NCI-H82 (cell line): ENCODE measurements at regions not wholly inside any gene's neighbourhood (a gene's known extent, or its start where the extent isn't known, plus 50 kb on each side); places are given as distances from the start of the nearest gene placed in this dataset.
A peak's percentile ranks its signal among the peaks of the same experiment; 100 is the strongest.
"Not testable (repeated sequence)": the region's sequence is repeated elsewhere in the genome, so short reads cannot be mapped to it uniquely, and the experiment has no call there.

ENCODE experiments used
- DNase-seq: peaks from one replicate; lab custom pipeline; 2025; lab: John Stamatoyannopoulos, UW

- DNase-seq, result no peak
Observed at GRCh38 chr2:150266931-150267330, 220.5 kb downstream of the RND3 start.

DNA sequence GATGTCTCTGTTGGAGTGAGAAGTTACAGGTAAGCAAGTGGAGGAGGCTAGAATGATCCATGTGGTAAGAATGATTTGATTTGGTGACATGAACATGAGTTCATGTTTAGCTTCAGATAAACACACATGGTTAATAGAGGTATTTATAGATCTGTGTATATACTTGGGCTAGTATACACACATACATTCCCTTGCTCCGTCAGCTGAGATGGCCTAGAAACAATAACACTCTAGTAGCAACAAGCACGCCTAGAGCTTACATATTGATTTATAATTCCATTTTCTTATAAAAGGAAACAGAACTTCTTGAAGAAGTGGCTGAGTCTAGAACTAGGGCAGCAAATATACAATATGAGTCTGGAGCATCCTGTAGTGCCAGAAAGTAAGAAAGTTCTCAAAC, 223.0 kb downstream of the RND3 start:
- no peak for DNase-seq

DNA sequence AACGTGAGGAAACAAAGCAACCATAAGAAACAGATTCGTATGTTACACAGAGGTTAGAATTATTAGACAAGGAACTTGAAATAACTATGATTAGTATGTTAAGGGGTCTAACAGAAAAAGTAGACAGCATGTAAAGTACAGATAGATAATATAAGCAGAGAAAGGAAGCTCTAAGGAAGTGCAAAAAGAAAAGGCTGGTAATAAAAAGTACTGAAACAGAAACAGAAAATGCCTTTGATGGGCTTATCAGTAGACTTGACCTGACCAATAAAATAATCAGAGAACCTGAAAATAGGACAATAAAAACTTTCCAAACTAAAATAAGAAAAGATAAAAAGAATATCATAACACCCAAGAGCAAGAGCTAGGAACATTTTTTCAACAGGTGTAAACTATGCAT, 225.8 kb downstream of the RND3 start:
- DNase-seq, result no peak

DNA sequence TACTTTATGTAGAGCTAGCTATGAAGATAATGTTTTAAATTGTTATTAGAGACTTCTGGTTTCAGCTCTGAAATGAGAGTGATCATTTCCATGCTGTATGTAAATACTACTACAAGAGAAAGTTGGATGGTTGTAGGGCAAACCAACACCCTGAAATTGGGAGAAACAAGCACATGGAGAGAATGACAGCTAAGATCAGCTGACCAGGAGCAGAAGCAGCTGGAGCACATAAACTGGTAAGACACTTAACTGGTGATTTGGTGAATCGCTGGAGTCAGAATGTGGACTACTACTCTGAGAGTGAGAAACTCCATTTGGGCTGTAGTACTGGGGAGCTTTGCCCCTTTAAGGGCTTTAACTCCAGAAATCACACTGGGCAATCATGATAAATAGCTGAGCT, 226.8 kb downstream of the RND3 start:
- no peak for DNase-seq

GRCh38 chr2:150259746-150260145, 227.7 kb downstream of the RND3 start:
- DNase-seq, result no peak

GRCh38 chr2:150258781-150259307, 228.6 kb downstream of the RND3 start:
- DNase-seq, result no peak

DNA sequence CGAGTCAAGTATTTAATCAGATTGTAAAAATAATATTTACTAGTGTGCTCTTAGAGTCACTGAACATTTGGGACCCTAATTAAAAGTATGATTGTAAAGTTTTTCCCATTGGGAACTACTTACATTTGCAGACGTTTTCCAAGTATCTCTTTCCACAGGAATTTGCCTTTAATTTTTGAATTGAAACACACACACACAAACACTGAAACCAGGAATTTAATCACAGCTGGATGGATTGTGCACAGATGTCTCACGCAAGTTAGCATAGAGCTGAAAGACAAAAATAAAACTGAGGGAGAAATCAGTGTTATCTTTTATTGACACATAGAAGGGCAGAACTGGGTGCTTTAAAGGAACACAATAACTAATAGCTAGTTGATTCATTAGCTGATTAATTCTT, 230.7 kb downstream of the RND3 start:
- DNase-seq, result no peak

GRCh38 chr2:150255528-150255927, 231.9 kb downstream of the RND3 start:
- no peak for DNase-seq

DNA sequence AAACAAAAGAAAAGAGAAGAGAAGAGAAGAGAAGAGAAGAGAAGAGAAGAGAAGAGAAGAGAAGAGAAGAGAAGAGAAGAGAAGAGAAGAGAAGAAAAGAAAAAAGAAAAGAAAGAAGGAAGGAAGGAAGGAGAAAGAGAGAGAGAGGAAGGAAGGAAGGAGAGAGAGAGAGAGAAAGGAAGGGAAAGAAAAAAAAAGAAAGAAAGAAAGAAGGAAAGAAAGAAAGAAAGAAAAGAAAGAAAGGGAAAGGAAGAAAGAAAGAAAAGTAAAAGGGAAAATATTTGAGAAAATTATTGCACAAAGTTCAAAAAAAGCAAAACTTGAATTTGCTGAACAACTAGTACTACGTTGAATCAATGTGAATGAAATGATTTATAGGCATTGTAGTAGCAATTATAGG, 237.7 kb downstream of the RND3 start:
- not testable (repeated sequence) for DNase-seq

DNA sequence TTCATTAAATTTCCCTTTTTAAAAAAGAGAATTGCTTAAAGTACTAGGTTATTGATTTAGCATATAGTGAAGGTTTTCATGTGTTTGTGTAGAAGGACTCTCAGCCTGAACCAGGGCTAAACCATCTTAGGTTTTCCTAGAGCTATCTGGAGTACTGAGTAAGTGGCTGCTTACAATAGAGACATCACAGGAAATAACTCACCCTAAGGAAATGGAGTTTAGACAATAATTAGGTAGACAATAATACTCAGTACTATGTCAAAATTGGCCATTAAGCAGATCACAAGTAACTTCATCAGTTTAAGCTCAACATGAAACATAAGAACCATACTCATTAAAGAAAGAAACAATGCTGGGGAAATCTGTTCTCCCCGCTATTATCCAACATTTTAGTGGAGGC, 240.0 kb downstream of the RND3 start:
- no peak for DNase-seq

DNA sequence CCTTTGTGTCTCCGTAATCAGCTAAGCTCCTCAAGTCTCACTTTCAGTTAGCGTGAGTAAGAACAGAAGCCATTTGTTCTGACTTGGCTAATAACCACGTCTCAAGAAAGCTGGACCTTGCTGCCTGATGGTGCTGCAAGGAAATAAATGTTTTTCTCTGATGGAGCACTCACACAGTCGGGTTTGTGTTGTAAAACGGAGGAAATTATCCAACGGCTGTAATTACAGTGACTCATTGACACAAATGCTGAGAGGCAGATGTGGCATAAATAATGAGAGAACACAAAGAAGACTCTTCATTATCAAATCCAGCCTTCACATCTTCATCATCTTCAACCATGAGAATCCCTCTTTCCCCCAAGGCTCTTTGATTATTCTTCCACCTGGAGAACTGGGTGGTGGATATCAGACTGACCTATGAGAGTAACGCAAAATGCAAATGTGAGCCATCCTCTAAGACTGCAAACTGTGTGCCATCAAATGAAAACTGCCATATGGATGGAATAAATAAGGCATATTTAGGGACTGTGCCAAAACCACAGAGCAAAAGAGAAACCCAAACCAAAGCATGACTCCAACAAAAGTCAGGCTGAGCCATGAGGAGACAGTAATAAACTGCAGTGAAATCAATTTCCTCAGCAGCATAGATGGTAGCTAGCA, 252.6 kb downstream of the RND3 start:
- DNase-seq, result no peak

- no peak for DNase-seq
Observed at GRCh38 chr2:150232871-150233270, 254.6 kb downstream of the RND3 start.

DNA sequence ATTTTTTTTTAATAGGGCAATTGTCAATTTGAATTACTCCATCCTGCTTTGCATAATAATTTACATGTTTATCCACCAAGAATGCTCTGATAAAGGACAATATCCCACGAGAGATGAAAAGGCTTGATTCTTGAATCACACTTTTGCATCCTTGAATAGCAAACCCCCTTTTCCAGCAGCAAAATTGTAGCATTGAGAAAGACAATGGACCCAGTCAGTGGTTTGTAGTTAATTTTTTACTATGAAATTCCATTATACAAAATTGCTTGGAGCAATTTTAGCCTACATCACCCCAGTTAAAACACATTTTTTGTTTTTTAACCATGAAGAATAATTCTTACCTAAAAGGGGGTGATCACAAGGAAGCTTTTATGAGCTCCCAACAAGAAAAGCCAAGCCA, 255.1 kb downstream of the RND3 start:
- DNase-seq, result no peak

DNA sequence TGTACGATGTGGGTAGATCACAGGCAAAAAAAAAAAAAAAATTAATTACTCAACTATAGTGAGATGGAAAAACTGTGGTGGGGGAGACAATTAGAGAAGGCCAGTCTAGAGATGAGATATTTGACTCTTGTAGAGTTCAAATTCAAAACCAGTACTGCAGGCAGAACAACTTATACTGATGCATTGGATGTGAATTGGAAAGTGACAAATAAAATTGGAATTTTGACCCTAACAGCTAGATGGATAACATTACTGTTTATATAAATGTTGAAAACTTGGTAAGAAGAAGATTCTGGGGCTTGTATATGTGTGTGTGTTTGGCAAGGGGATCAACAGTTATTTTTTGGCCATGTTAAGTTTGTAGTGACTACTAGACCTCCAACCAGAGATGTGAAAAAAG, 256.9 kb downstream of the RND3 start:
- DNase-seq, result no peak

- no peak for DNase-seq
Observed at GRCh38 chr2:150230004-150230403, 257.5 kb downstream of the RND3 start.

DNA sequence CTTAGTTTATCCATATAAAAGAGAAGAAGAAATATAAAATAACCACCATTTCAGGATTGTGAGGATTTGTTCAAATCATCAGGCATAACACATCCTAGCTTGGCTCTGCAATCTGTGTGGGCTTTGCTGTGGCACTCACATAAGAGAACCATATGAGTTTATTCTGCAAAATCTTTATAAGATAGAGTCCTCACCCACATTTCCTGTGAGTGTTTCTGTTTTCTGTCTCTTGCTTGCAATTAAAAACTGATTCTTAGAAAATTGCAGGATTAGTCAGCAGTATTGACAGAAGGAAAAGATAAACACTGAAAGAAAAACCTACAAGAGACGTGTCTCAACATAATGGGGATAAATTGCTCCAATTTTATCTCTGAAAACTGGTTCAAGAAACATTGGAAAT, 258.5 kb downstream of the RND3 start:
- DNase-seq, result no peak

- no peak for DNase-seq
Observed at GRCh38 chr2:150225030-150225429, 262.4 kb downstream of the RND3 start.

- no peak for DNase-seq
Observed at GRCh38 chr2:150224321-150224720, 263.1 kb downstream of the RND3 start.

GRCh38 chr2:150222942-150223341, 264.5 kb downstream of the RND3 start:
- peak; percentile 83 for DNase-seq

DNA sequence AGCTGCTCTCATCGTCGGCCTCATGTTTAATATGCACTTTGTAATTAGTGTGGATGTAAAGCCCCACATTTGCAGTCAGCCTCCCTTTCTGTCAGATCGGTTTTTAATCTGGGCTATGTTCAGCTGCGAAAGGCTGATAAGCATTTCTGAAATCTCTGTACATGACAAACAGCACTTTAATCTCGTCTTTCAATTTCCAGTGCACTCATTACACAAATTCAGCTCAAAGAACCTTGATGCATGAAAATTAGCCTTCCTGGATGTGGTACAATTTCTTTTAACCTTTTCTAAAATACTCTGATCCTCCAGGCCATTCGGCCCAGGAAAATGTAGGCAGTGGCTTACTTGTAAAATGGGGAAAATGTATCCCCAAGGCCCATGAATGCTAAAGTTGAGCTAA, 265.1 kb downstream of the RND3 start:
- peak; percentile 58 for DNase-seq

DNA sequence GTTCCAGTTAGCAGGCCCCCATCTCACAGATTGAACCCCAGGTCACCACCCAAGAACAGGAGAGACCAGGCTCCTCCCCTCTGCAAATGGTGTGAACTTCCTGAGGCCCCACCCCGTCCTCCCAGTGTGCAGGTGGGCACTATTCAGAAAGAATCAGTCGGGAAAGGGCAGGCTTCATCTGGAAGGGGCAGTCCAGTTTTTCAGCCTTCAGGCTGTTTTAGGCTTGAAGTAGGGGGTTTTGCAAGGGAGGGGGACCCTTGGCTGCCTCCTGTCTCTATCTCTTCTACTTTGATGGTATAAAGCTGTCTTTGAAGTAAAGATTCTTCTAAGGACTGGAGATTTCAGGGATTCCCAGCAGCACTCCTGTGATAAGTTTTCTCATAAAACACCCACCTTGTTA, 267.6 kb downstream of the RND3 start:
- no peak for DNase-seq

- no peak for DNase-seq
Observed at GRCh38 chr2:150215041-150215440, 272.4 kb downstream of the RND3 start.

DNA sequence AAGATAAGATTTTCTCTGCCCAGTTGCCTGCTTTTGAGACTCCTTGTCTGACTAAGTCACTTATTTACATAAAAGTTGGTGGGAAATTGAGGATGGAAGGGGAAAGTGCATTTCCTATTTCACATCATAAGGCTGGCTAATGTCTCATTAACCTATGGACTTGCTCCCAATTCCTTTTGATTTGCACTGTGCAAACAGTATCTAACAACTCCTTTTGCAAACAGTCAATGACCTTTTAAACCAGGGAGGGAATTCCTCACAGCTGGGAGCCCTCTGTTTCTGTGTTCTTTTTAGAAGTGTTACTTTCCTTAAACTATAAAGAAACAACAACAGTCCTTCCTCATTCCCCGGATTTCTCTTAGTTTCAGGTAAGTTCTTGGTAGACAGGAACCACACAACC, 272.8 kb downstream of the RND3 start:
- DNase-seq, result no peak

GRCh38 chr2:150212722-150213171, 274.7 kb downstream of the RND3 start:
- DNase-seq, result peak; percentile 54
